H4 (cell line): ENCODE measurements at regions not wholly inside any gene's neighbourhood (a gene's known extent, or its start where the extent isn't known, plus 50 kb on each side); places are given as distances from the start of the nearest gene placed in this dataset.
"Not testable (repeated sequence)": the region's sequence is repeated elsewhere in the genome, so short reads cannot be mapped to it uniquely, and the experiment has no call there.

Experiments used
- DNase-seq: peaks from one replicate; pipeline ENCODE4 v3.0.0-alpha.2; 2015; ENCODE audit warnings: low spot score

DNA sequence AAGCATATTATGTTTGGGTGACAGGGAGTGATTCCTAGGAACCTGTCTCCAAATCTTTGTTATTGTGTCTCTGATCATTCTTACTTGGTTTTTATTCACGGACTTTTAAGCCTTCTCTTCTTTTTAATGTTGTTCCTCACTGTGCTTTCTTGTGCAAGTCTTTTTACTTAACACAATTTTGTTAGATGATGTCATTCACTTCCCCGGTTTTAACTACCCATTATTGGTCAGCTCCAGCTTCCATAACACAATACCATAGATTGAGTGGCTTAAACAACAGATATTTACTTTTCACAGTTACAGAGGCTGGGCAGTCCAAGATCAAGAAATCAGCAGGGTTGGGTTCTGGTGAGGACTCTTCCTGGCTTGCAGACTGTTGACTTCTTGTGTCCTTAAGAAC lies 436.3 kb upstream of the CBLB start:
- no peak for DNase-seq

DNA sequence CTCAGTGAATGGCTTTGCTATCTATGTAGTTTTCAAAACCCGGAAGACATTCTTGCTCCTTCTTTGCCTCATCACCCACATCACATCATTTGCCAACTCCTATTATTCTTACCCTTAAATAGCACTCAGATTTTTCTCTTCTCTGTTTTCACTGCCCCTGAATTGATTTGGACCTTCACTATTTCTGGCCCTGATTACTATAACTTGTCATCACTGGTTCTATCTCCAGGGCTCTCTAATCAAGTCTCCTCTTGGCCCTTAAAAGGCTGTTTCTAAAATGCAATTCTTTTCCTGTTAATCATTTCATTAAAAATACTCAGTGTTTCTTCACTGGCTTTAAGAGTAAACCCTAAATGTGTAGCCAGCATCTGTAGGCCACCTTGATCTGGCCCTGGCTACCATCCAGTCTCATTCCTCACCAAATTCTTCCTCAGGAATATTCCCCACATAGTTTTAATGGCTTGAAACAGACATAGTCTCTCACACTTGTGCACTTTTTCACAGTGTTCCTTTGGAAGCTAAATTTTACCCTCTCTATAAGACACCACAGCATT lies 437.1 kb upstream of the CBLB start:
- DNase-seq, result no peak

GRCh38 chr3:106309274-106309673 lies 440.5 kb upstream of the CBLB start:
- no peak for DNase-seq

DNA sequence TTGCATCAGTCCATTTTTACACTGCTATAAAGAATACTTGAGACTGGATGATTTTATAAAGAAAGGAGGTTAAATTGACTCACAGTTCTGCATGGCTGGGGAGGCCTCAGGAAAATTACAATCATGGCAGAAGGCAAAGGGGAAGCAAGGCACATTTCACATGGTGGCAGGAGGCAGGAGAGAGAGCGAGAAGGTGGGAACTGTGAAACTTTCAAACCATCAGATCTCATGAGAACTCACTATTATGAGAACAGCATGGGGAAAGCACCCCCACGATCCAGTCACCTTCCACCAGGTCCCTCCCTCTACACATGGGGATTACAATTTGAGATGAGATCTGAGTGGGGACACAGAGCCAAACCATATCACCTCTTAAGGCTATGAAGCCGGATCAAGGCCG lies 441.0 kb upstream of the CBLB start:
- DNase-seq, result not testable (repeated sequence)

- no peak for DNase-seq
These were observed 448.6 kb upstream of the CBLB start for GRCh38 chr3:106317141-106318055.

DNA sequence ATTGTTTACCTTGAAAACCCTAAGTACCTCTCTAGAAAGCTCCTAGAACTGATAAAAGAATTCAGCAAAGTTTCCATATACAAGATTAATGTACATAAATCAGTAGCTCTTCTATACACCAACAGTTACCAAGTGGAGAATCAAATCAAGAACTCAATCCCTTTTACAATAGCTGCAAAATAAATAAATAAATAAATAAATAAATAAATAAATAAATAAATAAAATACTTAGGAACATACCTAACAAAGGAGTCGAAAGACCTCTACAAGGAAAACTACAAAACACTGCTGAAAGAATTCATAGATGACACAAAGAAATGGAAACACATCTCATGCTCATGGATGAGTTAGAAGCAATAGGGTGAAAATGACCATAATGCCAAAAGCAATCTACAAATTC lies 452.6 kb upstream of the CBLB start:
- DNase-seq, result not testable (repeated sequence)

- no peak for DNase-seq
These were observed 454.8 kb upstream of the CBLB start for GRCh38 chr3:106323586-106323985.

GRCh38 chr3:106326941-106327695 lies 458.3 kb upstream of the CBLB start:
- no peak for DNase-seq

GRCh38 chr3:106327696-106328025 lies 458.8 kb upstream of the CBLB start:
- DNase-seq, result no peak

GRCh38 chr3:106328224-106328623 lies 459.4 kb upstream of the CBLB start:
- no peak for DNase-seq

DNA sequence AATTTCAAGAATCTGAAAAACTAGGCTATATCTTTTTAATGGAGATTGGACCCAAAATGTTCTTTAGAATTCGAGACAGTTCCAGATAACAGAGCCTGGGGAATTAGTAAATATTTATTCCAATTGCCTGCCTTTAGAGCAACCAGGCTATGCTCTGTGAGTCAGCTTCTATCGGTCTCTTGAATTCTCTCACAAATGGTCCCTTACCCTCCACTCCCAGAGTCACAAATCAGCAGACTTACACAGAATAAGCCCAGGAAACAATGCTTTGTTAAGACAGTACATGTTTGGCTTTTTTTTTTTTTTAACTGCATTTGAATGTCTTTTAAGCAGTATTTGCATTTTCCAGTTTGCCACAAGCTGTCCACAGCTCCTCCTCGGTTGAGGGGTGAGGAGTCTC lies 460.7 kb upstream of the CBLB start:
- peak; percentile 22 for DNase-seq

DNA sequence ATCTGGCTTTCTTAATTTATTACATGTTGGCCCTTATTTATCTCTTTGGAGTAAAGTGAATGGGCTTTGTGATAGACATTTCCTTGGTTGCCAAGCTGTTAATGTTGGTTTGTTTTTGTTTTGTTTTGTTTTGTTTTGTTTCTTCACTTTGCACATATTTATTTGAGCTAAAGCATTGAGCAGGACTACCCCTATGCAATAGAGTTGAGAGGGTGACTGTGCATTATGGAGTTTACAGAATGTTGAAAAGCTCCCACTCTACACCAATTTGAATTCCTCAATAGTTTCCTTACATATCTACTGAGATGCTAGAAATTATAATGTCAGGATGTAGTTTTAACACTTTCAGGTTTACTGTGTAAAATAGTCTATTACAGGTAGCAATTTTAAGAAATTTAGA lies 462.8 kb upstream of the CBLB start:
- no peak for DNase-seq

DNA sequence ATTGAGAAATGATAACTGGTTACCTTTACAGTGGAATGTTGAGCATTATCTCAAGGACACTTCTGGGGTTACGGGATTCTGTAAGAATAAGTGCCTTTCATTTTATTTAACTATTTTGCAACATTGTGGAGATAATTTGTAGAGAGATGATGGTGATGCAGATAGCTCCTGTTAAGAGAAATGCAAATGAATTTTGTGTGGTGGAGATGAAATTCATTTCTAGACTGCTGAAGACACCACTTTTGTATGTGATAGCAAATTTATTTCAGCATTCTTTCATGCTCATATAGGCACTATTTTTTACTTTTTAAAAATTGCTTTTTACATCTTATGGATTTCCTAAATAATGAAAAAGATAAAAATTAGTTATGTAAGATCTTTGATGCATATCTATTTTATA lies 463.3 kb upstream of the CBLB start:
- DNase-seq, result no peak

DNA sequence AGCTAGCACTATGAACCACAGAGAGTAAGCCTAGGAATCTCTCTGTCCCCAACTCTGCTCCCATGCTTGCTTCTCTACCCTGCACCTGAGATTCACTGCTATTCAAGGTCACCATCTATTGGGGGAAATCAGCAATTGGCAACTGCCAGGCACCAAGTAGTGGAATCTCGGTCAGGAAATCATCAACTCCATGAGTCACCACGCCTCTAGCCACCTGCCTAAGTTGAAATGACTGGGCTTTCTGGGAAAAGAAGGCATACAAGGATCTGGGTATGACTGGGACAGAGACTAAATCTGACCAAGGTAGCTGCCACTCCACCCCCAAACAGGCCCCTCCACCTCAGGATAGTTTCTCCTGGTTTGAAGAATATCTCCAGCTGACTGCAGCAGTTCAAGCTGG lies 464.1 kb upstream of the CBLB start:
- peak; percentile 42 for DNase-seq

DNA sequence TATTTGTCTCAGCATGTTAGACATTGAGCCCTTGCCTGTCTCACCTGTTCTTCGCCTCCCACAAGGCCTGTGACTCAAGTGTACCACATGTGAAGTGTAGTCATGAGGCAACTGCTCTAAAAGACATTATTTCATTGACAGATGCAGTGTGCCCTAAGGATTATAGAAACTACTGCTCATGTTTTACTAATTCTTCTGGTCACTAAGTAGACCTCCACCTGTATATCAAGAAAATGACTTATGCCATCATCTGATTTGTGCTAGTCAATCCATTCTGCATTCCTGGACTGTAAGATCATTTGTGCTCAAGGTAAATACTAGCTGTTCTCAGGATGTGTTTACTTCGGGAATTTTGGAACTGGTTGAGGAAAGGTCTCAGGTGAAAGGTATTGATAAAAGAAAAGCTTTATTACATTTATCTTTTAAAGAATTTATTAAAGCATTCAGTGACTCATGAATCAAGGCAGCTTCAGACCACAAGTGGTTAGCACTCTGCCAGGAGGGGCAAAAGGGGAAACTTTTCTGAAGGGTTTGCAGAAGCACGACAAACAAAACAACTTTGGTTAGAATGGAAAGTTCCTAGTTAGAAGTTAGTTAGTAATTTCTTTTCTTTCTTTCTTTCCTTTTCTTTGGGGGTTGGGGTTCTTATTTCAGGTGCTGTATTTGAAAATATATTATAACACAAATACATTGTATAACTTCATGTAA lies 465.3 kb upstream of the CBLB start:
- no peak for DNase-seq

- no peak for DNase-seq
These were observed 467.8 kb upstream of the CBLB start for GRCh38 chr3:106336619-106337018.

GRCh38 chr3:106337116-106337515 lies 468.3 kb upstream of the CBLB start:
- no peak for DNase-seq

DNA sequence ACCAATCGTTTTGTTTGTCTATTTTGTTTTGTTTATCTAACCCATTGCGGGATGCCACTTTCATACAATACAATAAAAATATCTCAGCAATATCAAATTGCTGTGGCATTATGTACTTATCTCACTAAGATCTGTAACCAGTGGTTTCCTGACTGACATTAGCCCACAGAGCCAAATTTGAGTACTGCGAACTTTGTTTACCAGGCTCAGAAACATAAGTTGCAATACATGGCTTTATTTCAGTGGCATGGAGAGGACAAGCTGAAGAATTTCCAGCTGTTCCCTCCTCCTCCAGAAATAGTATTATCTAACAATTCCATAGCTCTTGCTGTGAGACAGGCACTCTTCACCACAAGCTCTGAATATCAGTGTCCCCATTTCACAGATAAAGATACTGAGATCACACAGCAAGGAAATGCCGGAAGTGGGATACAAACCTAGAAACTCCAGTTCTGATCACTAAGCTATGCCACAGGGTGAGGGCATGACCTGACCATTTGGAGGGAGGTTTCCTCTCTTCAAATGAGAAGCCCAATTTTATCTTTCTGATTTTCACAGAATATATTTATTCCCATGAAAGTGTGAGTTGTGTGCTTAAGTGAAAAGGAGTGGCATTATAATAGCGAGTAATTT lies 469.9 kb upstream of the CBLB start:
- peak; percentile 21 for DNase-seq

DNA sequence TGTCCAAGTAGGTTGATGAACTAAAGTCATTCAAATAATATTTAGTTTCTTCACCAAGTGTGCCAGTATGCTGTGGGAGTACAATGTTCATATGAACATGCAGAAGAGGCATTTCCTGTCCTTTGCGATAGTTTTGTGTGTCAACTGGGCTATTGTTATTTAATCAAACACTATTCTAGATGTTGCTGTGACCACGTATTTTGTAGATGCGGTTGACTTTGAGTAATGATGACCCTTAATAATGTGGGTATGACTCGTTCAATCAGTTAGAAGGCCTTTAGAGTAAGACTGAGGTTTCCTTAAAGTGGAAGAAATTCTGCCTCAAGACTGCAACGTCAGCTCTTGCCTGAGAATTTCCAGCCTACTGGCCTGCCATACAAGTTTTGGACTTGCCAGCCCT lies 470.7 kb upstream of the CBLB start:
- no peak for DNase-seq

GRCh38 chr3:106341087-106341486 lies 472.3 kb upstream of the CBLB start:
- no peak for DNase-seq

GRCh38 chr3:106341586-106342162 lies 472.9 kb upstream of the CBLB start:
- no peak for DNase-seq
